ENCODE measurements at regions not wholly inside any gene's neighbourhood (a gene's known extent, or its start where the extent isn't known, plus 50 kb on each side); places are given as distances from the start of the nearest gene placed in this dataset.

GRCh38 chr14:65164068-65164824, 61.9 kb upstream of the MAX start:
- TF ChIP-seq POLR2AphosphoS5 (IDR thresholded peaks at IDR 0.05; ENCODE audit: low read depth, low read length) (no peak), SIN3A (IDR thresholded peaks at IDR 0.05; ENCODE audit: borderline replicate concordance, insufficient read depth, low read length) (no peak), REST (IDR thresholded peaks at IDR 0.05; ENCODE audit: insufficient read depth in 1 of 2, low read depth in 2 of 2, low read length in 2 of 2) (no peak), TAF1 (IDR thresholded peaks at IDR 0.05; ENCODE audit: borderline replicate concordance, insufficient read depth, low read length) (no peak), FOXP2 (optimal IDR thresholded peaks at IDR 0.05; ENCODE audit: borderline replicate concordance, extremely low read depth, extremely low read length, insufficient read depth) (no peak)
